ENCODE measurements at regions not wholly inside any gene's neighbourhood (a gene's known extent, or its start where the extent isn't known, plus 50 kb on each side); places are given as distances from the start of the nearest gene placed in this dataset.
A peak's percentile ranks its signal among the peaks of the same experiment; 100 is the strongest.

DNA sequence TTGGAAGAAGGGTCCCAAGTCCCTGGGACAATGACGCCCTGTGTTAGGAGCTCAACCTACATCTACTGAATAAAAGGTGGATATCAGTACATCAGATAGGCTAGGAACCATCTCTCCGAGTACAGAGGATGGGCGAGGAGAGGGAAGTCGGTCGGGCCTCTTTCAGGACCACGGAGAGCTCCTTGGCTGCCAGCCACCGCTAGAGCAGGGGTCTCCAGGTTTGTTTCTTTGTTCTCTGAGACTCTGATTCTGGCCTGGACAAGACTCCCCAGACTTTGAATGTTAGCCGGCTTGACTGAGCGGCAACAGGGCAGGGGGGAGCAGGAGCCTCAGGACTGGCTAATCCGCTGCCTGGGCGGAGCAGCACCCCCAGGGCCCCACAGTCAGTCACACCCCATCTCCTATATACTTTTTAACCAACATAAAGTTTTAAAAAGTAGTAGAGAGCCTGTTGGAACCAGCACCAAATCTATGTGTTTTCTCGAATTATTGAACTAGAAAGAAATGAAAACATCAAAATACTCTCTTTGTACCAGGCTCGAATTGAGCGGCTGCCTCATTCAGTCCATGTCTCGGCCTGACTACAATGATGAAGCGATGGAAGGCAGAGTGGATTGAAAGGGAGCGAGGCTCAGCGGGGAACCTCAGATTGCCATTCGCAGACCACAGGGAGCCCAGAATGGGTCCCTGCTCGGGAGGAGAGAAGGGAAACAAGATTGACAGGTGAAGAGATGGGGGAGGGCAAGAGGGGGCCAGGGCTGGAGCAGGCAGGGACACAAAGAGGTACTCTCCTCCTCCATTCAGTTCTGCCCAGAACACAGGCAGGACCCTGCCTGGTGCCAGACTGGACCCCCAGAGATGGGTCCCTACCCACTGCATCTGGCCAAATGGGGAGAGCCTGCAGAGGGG is 131.6 kb downstream of the TPRA1 start:
- peak; percentile 46 for DNase-seq
- no peaks in the 10 kb centered on the region for H3K27me3 ChIP-seq
- intact Hi-C loops (cut with DNase I; ENCODE audit: low total_unique reads) = loop anchor here (10.0 kb wide), 1 partner anchor 784 kb away; no protein-coding TSS in a partner anchor
- TF ChIP-seq, protein P1, sequence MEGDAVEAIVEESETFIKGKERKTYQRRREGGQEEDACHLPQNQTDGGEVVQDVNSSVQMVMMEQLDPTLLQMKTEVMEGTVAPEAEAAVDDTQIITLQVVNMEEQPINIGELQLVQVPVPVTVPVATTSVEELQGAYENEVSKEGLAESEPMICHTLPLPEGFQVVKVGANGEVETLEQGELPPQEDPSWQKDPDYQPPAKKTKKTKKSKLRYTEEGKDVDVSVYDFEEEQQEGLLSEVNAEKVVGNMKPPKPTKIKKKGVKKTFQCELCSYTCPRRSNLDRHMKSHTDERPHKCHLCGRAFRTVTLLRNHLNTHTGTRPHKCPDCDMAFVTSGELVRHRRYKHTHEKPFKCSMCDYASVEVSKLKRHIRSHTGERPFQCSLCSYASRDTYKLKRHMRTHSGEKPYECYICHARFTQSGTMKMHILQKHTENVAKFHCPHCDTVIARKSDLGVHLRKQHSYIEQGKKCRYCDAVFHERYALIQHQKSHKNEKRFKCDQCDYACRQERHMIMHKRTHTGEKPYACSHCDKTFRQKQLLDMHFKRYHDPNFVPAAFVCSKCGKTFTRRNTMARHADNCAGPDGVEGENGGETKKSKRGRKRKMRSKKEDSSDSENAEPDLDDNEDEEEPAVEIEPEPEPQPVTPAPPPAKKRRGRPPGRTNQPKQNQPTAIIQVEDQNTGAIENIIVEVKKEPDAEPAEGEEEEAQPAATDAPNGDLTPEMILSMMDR (IDR thresholded peaks at IDR 0.05) = no peak
- no peak for TF ChIP-seq POLR2A (IDR thresholded peaks at IDR 0.05)
- peaks cover 18% of the 10 kb centered on the region for H3K4me1 ChIP-seq
- H3K9me3 ChIP-seq = no peaks in the 10 kb centered on the region
- WGBS, 2 donors = 38 to 44% methylated on average over 19 to 20 of the region's 20 CpGs
- H3K27ac ChIP-seq = no peak overlapping the region
- H3K4me3 ChIP-seq = no peak overlapping the region
- H3K36me3 ChIP-seq (ENCODE audit: low read depth, missing control alignments) = no peaks in the 10 kb centered on the region

GRCh38 chr3:127457546-127458145 is 132.9 kb downstream of the TPRA1 start:
- WGBS, 2 donors = 37 to 57% methylated on average over 6 of the region's 6 CpGs
- no peaks in the 10 kb centered on the region for H3K9me3 ChIP-seq
- DNase-seq = no peak
- intact Hi-C loops (cut with DNase I; ENCODE audit: low total_unique reads) = loop anchor here (10.0 kb wide), 1 partner anchor 783 kb away; no protein-coding TSS in a partner anchor
- H3K36me3 ChIP-seq (ENCODE audit: low read depth, missing control alignments) = no peaks in the 10 kb centered on the region
- H3K27ac ChIP-seq = no peak overlapping the region
- H3K27me3 ChIP-seq = no peaks in the 10 kb centered on the region
- TF ChIP-seq, protein P1 (IDR thresholded peaks at IDR 0.05) = no peak
- no peak for TF ChIP-seq POLR2A (IDR thresholded peaks at IDR 0.05)
- no peak overlapping the region for H3K4me3 ChIP-seq
- H3K4me1 ChIP-seq = peaks cover 18% of the 10 kb centered on the region

- intact Hi-C loops (cut with DNase I; ENCODE audit: low total_unique reads) = loop anchor here (10.0 kb wide), 1 partner anchor 782 kb away; no protein-coding TSS in a partner anchor
Measured at GRCh38 chr3:127457094-127457475, 133.4 kb downstream of the TPRA1 start.

DNA sequence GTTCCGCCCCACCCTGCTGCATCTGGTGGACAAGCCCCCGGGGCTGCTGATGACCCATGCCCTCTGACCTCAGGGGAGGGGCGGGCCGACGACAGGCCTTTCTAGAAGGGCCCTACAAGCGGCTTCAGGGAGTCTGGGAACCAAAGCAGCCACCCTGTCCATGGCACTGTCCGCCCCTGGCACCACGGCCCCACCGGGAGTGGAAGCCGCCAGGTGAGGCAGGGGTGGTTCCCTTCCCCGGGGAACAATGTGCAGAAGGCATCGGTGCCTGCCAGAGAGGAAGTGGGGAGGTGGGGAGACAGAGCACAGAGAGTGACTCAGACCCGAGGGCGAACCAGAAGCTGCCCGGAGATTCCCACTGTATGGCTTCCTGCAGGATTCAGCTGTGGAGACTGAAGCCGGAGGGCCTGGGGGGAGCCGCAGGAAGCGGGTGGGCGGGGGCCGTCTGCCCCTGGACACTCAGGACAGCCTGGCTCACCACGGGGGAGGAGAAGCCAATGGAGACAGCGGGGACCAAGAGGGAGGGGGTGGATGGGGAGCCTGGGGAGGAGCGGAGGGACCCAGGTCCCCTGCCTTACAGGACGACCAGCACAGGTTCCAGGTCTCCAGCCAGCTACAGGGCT is 134.0 kb downstream of the TPRA1 start:
- no peak for DNase-seq
- no peaks in the 10 kb centered on the region for H3K27me3 ChIP-seq

More at GRCh38 chr3:127457094-127457475, 133.4 kb downstream of the TPRA1 start:
- H3K36me3 ChIP-seq (ENCODE audit: low read depth, missing control alignments) = no peaks in the 10 kb centered on the region
- peaks cover 18% of the 10 kb centered on the region for H3K4me1 ChIP-seq
- TF ChIP-seq, protein P1 (IDR thresholded peaks at IDR 0.05) = no peak
- TF ChIP-seq POLR2A (IDR thresholded peaks at IDR 0.05) = no peak
- H3K4me3 ChIP-seq = no peak overlapping the region
- peak; percentile 43 for DNase-seq
- no peaks in the 10 kb centered on the region for H3K9me3 ChIP-seq
- H3K27ac ChIP-seq = no peak overlapping the region
- 7 to 9% methylated on average over 10 to 27 of the region's 27 CpGs for WGBS, 2 donors
- H3K27me3 ChIP-seq = no peaks in the 10 kb centered on the region

More for the DNA sequence above, 134.0 kb downstream of the TPRA1 start:
- H3K9me3 ChIP-seq = no peaks in the 10 kb centered on the region
- no peaks in the 10 kb centered on the region for H3K36me3 ChIP-seq (ENCODE audit: low read depth, missing control alignments)
- no peak overlapping the region for H3K4me3 ChIP-seq
- H3K27ac ChIP-seq = no peak overlapping the region
- 12 to 36% methylated on average over 4 to 21 of the region's 24 CpGs for WGBS, 2 donors
- TF ChIP-seq, protein P1 (IDR thresholded peaks at IDR 0.05) = no peak
- TF ChIP-seq POLR2A (IDR thresholded peaks at IDR 0.05) = no peak
- intact Hi-C loops (cut with DNase I; ENCODE audit: low total_unique reads) = loop anchor here (10.0 kb wide), 1 partner anchor 782 kb away; no protein-coding TSS in a partner anchor
- peaks cover 18% of the 10 kb centered on the region for H3K4me1 ChIP-seq

All from testis (tissue), 2 donors.